ENCODE measurements at regions not wholly inside any gene's neighbourhood (a gene's known extent, or its start where the extent isn't known, plus 50 kb on each side); places are given as distances from the start of the nearest gene placed in this dataset.

DNA sequence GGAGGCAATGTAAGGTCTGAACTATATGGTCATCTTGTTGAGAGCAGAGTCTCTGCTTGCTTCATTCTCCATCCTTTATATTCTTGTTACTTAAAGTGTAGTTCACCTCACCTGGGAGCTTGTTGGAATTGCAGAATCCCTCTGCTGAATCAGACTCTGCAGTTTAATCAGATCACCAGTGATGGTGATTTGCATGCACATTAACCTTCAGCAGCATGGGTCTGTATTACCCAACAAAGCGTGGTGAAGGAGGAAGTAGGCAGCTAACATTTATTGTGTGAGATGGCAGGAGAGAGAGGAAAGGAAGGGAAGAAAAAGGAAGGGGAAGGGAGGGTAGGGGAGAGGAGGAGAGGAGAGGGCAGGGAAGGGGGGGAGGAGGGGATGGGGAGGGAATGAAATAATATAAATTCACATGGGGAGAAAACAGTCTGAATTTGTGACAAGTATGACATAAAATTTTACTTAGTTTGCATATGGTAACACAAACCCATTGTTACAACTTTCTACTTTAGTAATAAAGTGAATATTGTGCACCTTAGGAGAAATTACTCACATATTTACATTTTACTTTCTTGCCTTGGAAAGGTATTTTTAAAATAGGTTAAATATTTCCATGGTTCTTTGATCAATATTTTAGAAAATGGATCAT is 740.7 kb downstream of the DHX35 start:
- TF ChIP-seq, protein P1, sequence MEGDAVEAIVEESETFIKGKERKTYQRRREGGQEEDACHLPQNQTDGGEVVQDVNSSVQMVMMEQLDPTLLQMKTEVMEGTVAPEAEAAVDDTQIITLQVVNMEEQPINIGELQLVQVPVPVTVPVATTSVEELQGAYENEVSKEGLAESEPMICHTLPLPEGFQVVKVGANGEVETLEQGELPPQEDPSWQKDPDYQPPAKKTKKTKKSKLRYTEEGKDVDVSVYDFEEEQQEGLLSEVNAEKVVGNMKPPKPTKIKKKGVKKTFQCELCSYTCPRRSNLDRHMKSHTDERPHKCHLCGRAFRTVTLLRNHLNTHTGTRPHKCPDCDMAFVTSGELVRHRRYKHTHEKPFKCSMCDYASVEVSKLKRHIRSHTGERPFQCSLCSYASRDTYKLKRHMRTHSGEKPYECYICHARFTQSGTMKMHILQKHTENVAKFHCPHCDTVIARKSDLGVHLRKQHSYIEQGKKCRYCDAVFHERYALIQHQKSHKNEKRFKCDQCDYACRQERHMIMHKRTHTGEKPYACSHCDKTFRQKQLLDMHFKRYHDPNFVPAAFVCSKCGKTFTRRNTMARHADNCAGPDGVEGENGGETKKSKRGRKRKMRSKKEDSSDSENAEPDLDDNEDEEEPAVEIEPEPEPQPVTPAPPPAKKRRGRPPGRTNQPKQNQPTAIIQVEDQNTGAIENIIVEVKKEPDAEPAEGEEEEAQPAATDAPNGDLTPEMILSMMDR (IDR thresholded peaks at IDR 0.05; ENCODE audit: insufficient read depth, missing control alignments) = no peak
- DNase-seq (ENCODE audit: insufficient read length, low spot score) = no peak
- FAIRE-seq = no peak

DNA sequence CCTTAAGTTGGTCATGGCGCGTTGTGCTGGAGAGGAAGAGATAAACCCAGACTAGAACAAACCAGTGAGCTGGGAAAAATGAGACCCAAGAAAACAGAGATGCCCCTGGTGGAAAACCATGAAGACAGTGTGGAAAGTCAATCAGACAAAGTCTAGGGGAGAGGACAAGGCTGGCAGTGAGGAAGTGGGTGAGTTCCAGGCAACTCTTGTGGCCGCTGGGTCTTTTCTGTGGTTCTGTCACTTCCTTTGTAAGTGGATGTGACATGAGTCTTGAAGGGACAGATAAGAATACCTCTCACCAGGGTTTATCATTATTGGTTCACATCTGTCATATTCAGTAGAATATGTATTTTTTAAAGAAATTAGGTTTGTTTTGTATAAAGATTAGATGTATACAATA is 738.4 kb downstream of the DHX35 start:
- TF ChIP-seq, protein P1 (IDR thresholded peaks at IDR 0.05; ENCODE audit: insufficient read depth, missing control alignments) = no peak
- no peak for FAIRE-seq
- DNase-seq (ENCODE audit: insufficient read length, low spot score) = no peak

DNA sequence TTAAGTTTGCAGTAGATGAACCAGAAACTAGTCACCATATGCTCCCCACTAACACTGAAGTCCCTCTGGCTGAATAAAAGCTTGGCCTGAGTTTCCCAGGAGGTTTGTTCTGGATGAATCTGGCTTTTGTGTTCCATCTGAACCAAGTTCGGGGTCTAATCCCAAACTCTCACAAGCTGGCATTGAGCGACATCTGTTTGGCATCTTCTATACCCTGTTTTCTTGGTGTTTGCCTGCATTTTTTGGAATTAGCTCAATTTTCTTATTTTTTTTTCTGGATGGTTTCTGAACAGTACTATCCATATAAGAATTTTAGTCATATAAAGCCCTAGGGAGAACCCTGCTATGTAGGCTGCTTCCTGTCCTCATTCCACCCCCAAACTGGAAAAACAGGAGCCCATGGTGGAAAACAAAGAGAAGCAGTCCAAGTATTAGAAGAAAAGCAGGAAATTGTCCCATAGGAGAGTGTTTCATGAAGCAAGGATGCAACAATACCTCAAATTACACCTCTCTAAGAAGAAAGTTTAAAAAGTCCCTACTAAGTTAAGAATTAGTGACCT is 737.1 kb downstream of the DHX35 start:
- DNase-seq (ENCODE audit: insufficient read length, low spot score) (no peak), FAIRE-seq (no peak)
- TF ChIP-seq, protein P1 (IDR thresholded peaks at IDR 0.05; ENCODE audit: insufficient read depth, missing control alignments) = no peak

DNA sequence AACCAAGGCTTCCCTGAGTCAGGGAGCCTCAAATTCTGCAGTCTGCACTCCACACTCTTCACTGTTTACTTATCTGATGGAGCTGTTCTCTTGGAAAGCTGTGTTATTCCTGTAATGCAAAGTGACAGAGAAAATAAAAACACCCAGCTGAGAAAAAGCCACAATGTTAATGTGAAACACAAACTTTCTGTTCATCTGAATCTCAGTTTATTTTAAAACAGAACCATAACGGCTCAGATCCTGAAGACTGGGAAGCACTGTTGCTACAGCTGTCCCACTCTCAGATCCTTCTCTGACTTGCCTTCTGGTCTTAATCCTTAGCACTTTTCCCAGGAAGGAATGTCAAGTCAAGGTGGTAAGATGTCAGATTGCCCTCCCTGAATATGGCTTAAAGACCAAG is 736.6 kb downstream of the DHX35 start:
- FAIRE-seq (no peak), DNase-seq (ENCODE audit: insufficient read length, low spot score) (no peak)
- TF ChIP-seq, protein P1 (IDR thresholded peaks at IDR 0.05; ENCODE audit: insufficient read depth, missing control alignments) = no peak

DNA sequence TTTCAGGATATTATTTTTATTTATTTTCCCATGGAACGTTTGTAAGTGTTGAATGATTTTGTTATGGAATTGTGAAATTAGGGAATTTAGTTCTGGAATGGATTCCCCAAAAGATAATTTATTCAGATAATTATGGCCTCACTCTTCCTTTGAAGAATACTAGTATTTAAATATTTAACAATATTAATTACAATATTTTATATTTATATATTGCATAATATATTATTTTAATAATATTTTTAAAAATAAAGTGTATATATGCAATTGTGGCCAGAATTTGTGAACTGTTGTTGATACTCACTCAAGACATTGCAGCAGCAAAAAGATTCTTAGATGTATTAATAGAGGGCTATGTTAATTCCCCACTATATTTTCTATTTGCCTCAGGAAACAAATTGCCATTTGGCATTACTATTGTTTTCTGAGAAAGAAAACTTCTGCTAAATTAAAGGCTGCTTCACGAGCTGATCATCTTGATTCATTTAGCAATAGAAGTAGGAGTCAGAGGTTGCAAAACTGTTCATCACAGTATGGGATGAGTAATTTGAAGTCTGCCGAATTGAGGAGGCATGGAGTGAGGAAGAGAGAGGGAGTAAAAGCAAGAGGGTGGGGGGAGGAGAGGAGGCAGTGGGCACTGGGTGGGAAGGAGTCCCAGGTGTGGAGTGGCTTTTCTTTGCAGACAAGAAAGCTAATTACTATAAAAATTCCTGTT is 729.2 kb downstream of the DHX35 start:
- DNase-seq (ENCODE audit: insufficient read length, low spot score) (no peak), FAIRE-seq (no peak)
- TF ChIP-seq, protein P1 (IDR thresholded peaks at IDR 0.05; ENCODE audit: insufficient read depth, missing control alignments) = no peak

DNA sequence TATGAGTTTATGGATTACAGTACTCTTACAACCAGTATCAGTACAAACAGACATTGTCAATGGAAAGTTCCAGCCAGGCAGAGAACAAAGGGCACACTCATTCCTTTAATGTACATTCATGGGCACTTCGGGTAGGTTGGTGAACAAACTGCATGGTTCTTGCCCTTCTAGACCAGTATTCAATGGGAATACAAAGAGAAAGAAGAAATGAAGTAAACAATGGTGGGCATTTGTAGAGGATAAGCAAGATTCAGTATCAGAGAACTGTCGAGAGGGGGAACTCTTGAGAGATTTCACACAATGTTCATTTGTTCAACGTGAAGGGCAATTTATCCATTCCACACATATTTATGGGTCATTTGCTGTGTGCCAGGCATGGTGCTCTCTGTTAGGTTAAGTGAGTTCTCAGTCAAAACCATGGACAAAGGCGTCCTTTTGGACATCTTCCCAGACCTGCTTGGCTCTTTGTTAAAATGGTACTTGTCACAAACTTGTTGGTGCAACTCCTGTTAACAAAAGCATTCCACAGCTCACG is 714.8 kb downstream of the DHX35 start:
- TF ChIP-seq, protein P1 (IDR thresholded peaks at IDR 0.05; ENCODE audit: insufficient read depth, missing control alignments) = peak; percentile 4
- no peak for FAIRE-seq
- no peak for DNase-seq (ENCODE audit: insufficient read length, low spot score)

Data from D721Med (cell line).